Body of pancreas (tissue), 4 donors: ENCODE measurements at regions not wholly inside any gene's neighbourhood (a gene's known extent, or its start where the extent isn't known, plus 50 kb on each side); places are given as distances from the start of the nearest gene placed in this dataset.

Source experiments
- ATAC-seq: fragments of 150-250 bp; one replicate; pipeline ENCODE4 v1.9.1; 2016
- DNase-seq, 4 donors: peaks; one replicate each; pipeline ENCODE4 v3.0.0-alpha.2; 2019
- H3K27ac ChIP-seq, 4 donors: fragments of 200-600 bp; sonication (generic); 1 replicate in 3 of 4; 2 replicates in 1 of 4; pipeline versions ENCODE4 v1.5.1 to v1.6.1; 2016 to 2019; ENCODE audit warnings: mild to moderate bottlenecking in 1 of 4, mixed read lengths in 1 of 4, moderate library complexity in 1 of 4
- H3K27me3 ChIP-seq, 2 donors: fragments of 200-600 bp; sonication (generic); one replicate each; pipeline ENCODE4 v1.6.0; 2016; ENCODE audit warnings: mild to moderate bottlenecking in 1 of 2
- H3K36me3 ChIP-seq, 2 donors: fragments of 200-600 bp; sonication (generic); replicated peaks in 1 of 2; 2 replicates each; pipeline ENCODE4 v1.5.1; 2016; ENCODE audit warnings: low read depth in 2 of 2; ENCODE audit not compliant: insufficient read depth in 1 of 2
- H3K4me1 ChIP-seq: fragments of 200-600 bp; sonication (generic); one replicate; pipeline ENCODE4 v1.6.0; 2016
- H3K4me3 ChIP-seq, 2 donors: fragments of 200-600 bp; sonication (generic); 1 replicate in 1 of 2; 2 replicates in 1 of 2; pipeline ENCODE4 v1.5.1; 2016 to 2019
- H3K9me3 ChIP-seq, 3 donors: fragments of 200-600 bp; sonication (generic); 1 replicate in 2 of 3; 2 replicates in 1 of 3; pipeline ENCODE4 v1.5.1; 2016
- POLR2A ChIP-seq, 3 donors: fragments of 450-650 bp; IDR thresholded peaks; one replicate each; pipeline ENCODE4 v1.6.1; 2016; ENCODE audit warnings: antibody characterized with exemption in 3 of 3, mild to moderate bottlenecking in 2 of 3
- WGBS, 2 donors: methylation state at CpG; one replicate each; pipeline ENCODE4 v1.1.5; 2017; 5-methylcytosine and 5-hydroxymethylcytosine counted together
- intact Hi-C: fragments of 100-400 bp; cut with DNase I; formaldehyde crosslinking; loops from one replicate; pipeline ENCODE4 v1.15.1; 2023
- TF ChIP-seq, protein P1 (sequence below), 7 experiments: fragments of 450-650 bp in 4 of 7; fragments of 200-600 bp in 3 of 7; sonication (generic) in 3 of 7; IDR thresholded peaks; one replicate each; pipeline ENCODE4 v1.5.1; 2016 to 2019; ENCODE audit warnings: antibody characterized with exemption in 7 of 7

GRCh38 chr2:240287011-240287410, 146.6 kb upstream of the OTOS start:
- ATAC-seq (no peak), DNase-seq (no peak)
- Histone ChIP-seq H3K36me3 (no peaks in the 10 kb centered on the region), H3K27me3 (no peaks in the 10 kb centered on the region), H3K27ac (no peak overlapping the region), H3K4me1 (no peaks in the 10 kb centered on the region), H3K9me3 (no peaks in the 10 kb centered on the region), H3K4me3 (no peak overlapping the region)
- WGBS, 2 donors, result 64 to 77% methylated on average over 7 to 14 of the region's 14 CpGs
- intact Hi-C loops, result no loop called here
- no peak for TF ChIP-seq POLR2A (IDR thresholded peaks at IDR 0.05)
- TF ChIP-seq, protein P1, sequence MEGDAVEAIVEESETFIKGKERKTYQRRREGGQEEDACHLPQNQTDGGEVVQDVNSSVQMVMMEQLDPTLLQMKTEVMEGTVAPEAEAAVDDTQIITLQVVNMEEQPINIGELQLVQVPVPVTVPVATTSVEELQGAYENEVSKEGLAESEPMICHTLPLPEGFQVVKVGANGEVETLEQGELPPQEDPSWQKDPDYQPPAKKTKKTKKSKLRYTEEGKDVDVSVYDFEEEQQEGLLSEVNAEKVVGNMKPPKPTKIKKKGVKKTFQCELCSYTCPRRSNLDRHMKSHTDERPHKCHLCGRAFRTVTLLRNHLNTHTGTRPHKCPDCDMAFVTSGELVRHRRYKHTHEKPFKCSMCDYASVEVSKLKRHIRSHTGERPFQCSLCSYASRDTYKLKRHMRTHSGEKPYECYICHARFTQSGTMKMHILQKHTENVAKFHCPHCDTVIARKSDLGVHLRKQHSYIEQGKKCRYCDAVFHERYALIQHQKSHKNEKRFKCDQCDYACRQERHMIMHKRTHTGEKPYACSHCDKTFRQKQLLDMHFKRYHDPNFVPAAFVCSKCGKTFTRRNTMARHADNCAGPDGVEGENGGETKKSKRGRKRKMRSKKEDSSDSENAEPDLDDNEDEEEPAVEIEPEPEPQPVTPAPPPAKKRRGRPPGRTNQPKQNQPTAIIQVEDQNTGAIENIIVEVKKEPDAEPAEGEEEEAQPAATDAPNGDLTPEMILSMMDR (IDR thresholded peaks at IDR 0.05), result no peak

GRCh38 chr2:240287496-240288086, 147.1 kb upstream of the OTOS start:
- Histone ChIP-seq H3K27ac (no peak overlapping the region), H3K4me1 (no peaks in the 10 kb centered on the region), H3K4me3 (no peak overlapping the region), H3K36me3 (no peaks in the 10 kb centered on the region), H3K9me3 (no peaks in the 10 kb centered on the region), H3K27me3 (no peaks in the 10 kb centered on the region)
- DNase-seq (no peak), ATAC-seq (no peak)
- intact Hi-C loops, result no loop called here
- WGBS, 2 donors, result 67 to 82% methylated on average over 7 to 11 of the region's 11 CpGs
- no peak for TF ChIP-seq POLR2A (IDR thresholded peaks at IDR 0.05)
- TF ChIP-seq, protein P1 (IDR thresholded peaks at IDR 0.05), result no peak

GRCh38 chr2:240288087-240288521, 147.4 kb upstream of the GPC1 start:
- DNase-seq (no peak), ATAC-seq (no peak)
- Histone ChIP-seq H3K9me3 (no peaks in the 10 kb centered on the region), H3K27ac (no peak overlapping the region), H3K4me3 (no peak overlapping the region), H3K4me1 (no peaks in the 10 kb centered on the region), H3K27me3 (no peaks in the 10 kb centered on the region), H3K36me3 (no peaks in the 10 kb centered on the region)
- 67 to 84% methylated on average over 4 to 5 of the region's 7 CpGs for WGBS, 2 donors
- no peak for TF ChIP-seq POLR2A (IDR thresholded peaks at IDR 0.05)
- TF ChIP-seq, protein P1 (IDR thresholded peaks at IDR 0.05), result no peak
- intact Hi-C loops, result no loop called here

DNA sequence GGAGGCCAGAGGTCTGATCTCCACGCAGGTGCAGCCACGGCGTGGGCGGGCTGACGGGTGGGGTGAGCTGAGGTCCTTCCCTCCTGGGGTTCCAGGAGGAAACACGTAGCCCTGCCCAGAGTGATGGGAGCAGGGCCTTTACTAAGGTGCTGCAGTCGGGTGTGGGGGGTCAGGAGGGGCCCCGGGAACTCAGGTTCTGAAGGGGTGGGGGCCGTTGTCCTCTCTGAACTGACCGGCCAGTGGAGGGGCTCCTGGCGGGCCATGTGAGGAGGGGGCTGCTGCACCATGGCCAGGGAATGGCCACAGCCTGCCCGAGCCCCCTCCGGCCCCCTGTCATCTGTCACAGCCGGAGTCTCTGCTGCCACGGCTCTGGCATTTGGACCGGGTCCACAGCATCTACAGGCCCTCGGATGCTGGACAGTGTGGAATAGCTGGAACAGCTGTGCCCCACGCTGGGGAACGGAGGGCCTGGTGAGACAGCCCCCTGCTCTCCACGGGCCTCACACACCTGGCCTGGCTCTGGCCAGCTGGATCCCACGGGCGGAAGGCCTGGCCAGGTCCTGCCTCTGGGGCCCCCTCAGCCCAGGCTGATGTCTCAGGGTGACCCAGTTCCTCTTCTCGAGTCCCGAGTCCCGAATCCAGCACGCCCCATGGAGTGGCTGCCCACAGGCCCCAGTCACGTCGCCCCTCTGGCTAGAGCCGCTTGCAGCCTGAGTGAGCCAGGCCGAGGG, 145.6 kb upstream of the GPC1 start:
- WGBS, 2 donors, result 84% methylated on average over 18 to 24 of the region's 30 CpGs
- intact Hi-C loops, result no loop called here
- ATAC-seq (no peak), DNase-seq (no peak)
- no peak overlapping the region for H3K4me3 ChIP-seq
- no peaks in the 10 kb centered on the region for H3K36me3 ChIP-seq
- no peaks in the 10 kb centered on the region for H3K9me3 ChIP-seq
- no peaks in the 10 kb centered on the region for H3K4me1 ChIP-seq
- no peak for TF ChIP-seq POLR2A (IDR thresholded peaks at IDR 0.05)
- TF ChIP-seq, protein P1 (IDR thresholded peaks at IDR 0.05), result no peak
- H3K27ac ChIP-seq, result no peak overlapping the region
- no peaks in the 10 kb centered on the region for H3K27me3 ChIP-seq
